CD4-positive, alpha-beta T cell (primary cell): ENCODE measurements at regions not wholly inside any gene's neighbourhood (a gene's known extent, or its start where the extent isn't known, plus 50 kb on each side); places are given as distances from the start of the nearest gene placed in this dataset.

Experiments used
- ATAC-seq: fragments of 200-7000 bp; cut with Tn5 transposase; one replicate; pipeline ENCODE4 v1.10.0; 2022; ENCODE audit warnings: mild to moderate bottlenecking; ENCODE audit not compliant: poor library complexity
- CTCF ChIA-PET: fragments of 350-600 bp; sonication (Branson Sonifier 250); formaldehyde crosslinking; loops from one replicate; lab custom pipeline; 2021; ENCODE audit warnings: antibody characterized with exemption, inconsistent platforms; lab: Charles Lee
- POLR2A ChIA-PET: fragments of 350-600 bp; sonication (Branson Sonifier 250); formaldehyde crosslinking; loops from one replicate; lab custom pipeline; 2021; ENCODE audit warnings: antibody characterized with exemption, inconsistent platforms; lab: Charles Lee
- DNase-seq, 14 experiments: peaks; one replicate each; pipeline ENCODE4 v3.0.0-alpha.2; 2013 to 2020; ENCODE audit warnings: mixed read lengths in 2 of 14
- H3K27ac ChIP-seq, 2 donors: one replicate each; pipeline versions ENCODE4 v1.5.1 to v1.7.0; 2013; ENCODE audit warnings: low read length in 2 of 2, low read depth in 1 of 2, mild to moderate bottlenecking in 1 of 2
- H3K27me3 ChIP-seq, 2 experiments: 1 replicate in 1 of 2; 2 replicates in 1 of 2; pipeline versions ENCODE4 v1.6.1 to v1.7.0; 2013; ENCODE audit warnings: low read length in 2 of 2, control low read depth in 1 of 2, mild to moderate bottlenecking in 1 of 2, moderate library complexity in 1 of 2; ENCODE audit not compliant: insufficient read depth in 2 of 2, control insufficient read depth in 1 of 2
- H3K36me3 ChIP-seq: one replicate; pipeline ENCODE4 v1.6.1; 2013; ENCODE audit warnings: low read length, control low read depth; ENCODE audit not compliant: insufficient read depth
- H3K4me1 ChIP-seq: one replicate; pipeline ENCODE4 v1.6.1; 2013; ENCODE audit warnings: low read length, control low read depth; ENCODE audit not compliant: insufficient read depth
- H3K4me3 ChIP-seq: one replicate; pipeline ENCODE4 v1.5.1; 2013; ENCODE audit warnings: mild to moderate bottlenecking, low read length, moderate library complexity
- H3K9me3 ChIP-seq, 2 experiments: 1 replicate in 1 of 2; 2 replicates in 1 of 2; pipeline versions ENCODE4 v1.6.1 to v1.7.0; 2013; ENCODE audit warnings: low read length in 2 of 2, mild to moderate bottlenecking in 2 of 2, control low read depth in 1 of 2, moderate library complexity in 1 of 2; ENCODE audit not compliant: control insufficient read depth in 1 of 2, insufficient read depth in 1 of 2
- H3K27ac Mint-ChIP-seq: one replicate; pipeline ENCODE4 v1.8.0; 2020; ENCODE audit warnings: mixed read lengths
- H3K27me3 Mint-ChIP-seq: one replicate; pipeline ENCODE4 v1.8.0; 2021; ENCODE audit warnings: mixed read lengths
- H3K36me3 Mint-ChIP-seq: one replicate; pipeline ENCODE4 v1.8.0; 2021; ENCODE audit warnings: low read depth, mixed read lengths
- H3K4me1 Mint-ChIP-seq: one replicate; pipeline ENCODE4 v1.8.0; 2021; ENCODE audit warnings: low read depth, mixed read lengths
- H3K4me3 Mint-ChIP-seq: one replicate; pipeline ENCODE4 v1.8.0; 2020; ENCODE audit warnings: mild to moderate bottlenecking, mixed read lengths
- H3K9me3 Mint-ChIP-seq: one replicate; pipeline ENCODE4 v1.8.0; 2020; ENCODE audit warnings: mixed read lengths
- intact Hi-C, 2 experiments: fragments of 100-400 bp; cut with DNase I in 1 of 2; cut with micrococcal nuclease in 1 of 2; formaldehyde crosslinking; loops; one replicate each; pipeline versions ENCODE4 v1.15.1 to v1.9.0; 2023 to 2025; cut with DNase I, micrococcal nuclease
- TF ChIP-seq, protein P1 (sequence below): fragments of 200-600 bp; IDR thresholded peaks from one replicate; pipeline ENCODE4 v1.8.0; 2022; ENCODE audit warnings: antibody characterized with exemption, mild to moderate bottlenecking

GRCh38 chr17:79520167-79521165, 90.4 kb downstream of the RBFOX3 start:
- no peak overlapping the region for H3K4me3 Mint-ChIP-seq
- intact Hi-C loops = no loop called here
- Histone ChIP-seq H3K9me3 (peaks cover 0 to 3% of the 10 kb centered on the region in 2 experiments), H3K27me3 (peaks cover 11 to 37% of the 10 kb centered on the region in 2 experiments), H3K36me3 (no peaks in the 10 kb centered on the region), H3K27ac (no peak overlapping the region), H3K4me1 (no peaks in the 10 kb centered on the region), H3K4me3 (no peak overlapping the region)
- ChIA-PET CTCF (no interaction called here), POLR2A (no interaction called here)
- no peaks in the 10 kb centered on the region for H3K9me3 Mint-ChIP-seq
- no peak overlapping the region for H3K27ac Mint-ChIP-seq
- peaks cover 39% of the 10 kb centered on the region for H3K27me3 Mint-ChIP-seq
- TF ChIP-seq, protein P1, sequence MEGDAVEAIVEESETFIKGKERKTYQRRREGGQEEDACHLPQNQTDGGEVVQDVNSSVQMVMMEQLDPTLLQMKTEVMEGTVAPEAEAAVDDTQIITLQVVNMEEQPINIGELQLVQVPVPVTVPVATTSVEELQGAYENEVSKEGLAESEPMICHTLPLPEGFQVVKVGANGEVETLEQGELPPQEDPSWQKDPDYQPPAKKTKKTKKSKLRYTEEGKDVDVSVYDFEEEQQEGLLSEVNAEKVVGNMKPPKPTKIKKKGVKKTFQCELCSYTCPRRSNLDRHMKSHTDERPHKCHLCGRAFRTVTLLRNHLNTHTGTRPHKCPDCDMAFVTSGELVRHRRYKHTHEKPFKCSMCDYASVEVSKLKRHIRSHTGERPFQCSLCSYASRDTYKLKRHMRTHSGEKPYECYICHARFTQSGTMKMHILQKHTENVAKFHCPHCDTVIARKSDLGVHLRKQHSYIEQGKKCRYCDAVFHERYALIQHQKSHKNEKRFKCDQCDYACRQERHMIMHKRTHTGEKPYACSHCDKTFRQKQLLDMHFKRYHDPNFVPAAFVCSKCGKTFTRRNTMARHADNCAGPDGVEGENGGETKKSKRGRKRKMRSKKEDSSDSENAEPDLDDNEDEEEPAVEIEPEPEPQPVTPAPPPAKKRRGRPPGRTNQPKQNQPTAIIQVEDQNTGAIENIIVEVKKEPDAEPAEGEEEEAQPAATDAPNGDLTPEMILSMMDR = no peak
- no peaks in the 10 kb centered on the region for H3K4me1 Mint-ChIP-seq
- DNase-seq (no peak), ATAC-seq (no peak)
- H3K36me3 Mint-ChIP-seq = no peaks in the 10 kb centered on the region

DNA sequence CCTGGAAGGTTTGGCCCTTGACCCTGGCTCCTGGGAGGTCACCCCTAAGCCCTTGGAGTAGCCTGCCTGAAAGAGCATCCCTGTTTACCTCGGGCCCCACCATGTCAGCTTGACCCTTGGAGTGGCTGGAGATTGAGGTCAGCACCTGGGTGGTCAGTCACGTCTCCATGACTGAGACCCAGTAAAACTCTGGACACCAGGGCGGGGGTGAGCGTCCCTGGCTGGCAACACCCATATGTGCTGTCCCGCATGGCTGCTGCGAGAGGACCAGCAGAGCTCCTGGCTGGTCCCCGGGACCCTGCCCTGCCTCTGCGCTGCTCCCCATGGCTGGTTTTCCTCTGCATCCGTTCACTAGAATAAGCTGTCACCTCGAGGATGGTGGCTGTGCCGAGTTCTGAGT, 91.2 kb downstream of the RBFOX3 start:
- peaks cover 0 to 3% of the 10 kb centered on the region in 2 experiments for H3K9me3 ChIP-seq
- POLR2A ChIA-PET = no interaction called here
- H3K27ac Mint-ChIP-seq = no peak overlapping the region
- no peaks in the 10 kb centered on the region for H3K4me1 ChIP-seq
- ATAC-seq = no peak
- H3K27me3 ChIP-seq = peaks cover 11 to 32% of the 10 kb centered on the region in 2 experiments
- H3K4me1 Mint-ChIP-seq = no peaks in the 10 kb centered on the region
- H3K9me3 Mint-ChIP-seq = no peaks in the 10 kb centered on the region
- H3K27ac ChIP-seq = no peak overlapping the region
- H3K4me3 Mint-ChIP-seq = no peak overlapping the region
- peaks cover 42% of the 10 kb centered on the region for H3K27me3 Mint-ChIP-seq
- no peak overlapping the region for H3K4me3 ChIP-seq
- TF ChIP-seq, protein P1 = no peak
- no peak for DNase-seq
- CTCF ChIA-PET = no interaction called here
- intact Hi-C loops = no loop called here
- H3K36me3 Mint-ChIP-seq = no peaks in the 10 kb centered on the region
- no peaks in the 10 kb centered on the region for H3K36me3 ChIP-seq

- H3K36me3 ChIP-seq = no peaks in the 10 kb centered on the region
- TF ChIP-seq, protein P1 = no peak
- CTCF ChIA-PET = no interaction called here
- Mint-ChIP-seq H3K27ac (no peak overlapping the region), H3K27me3 (peaks cover 36% of the 10 kb centered on the region), H3K4me3 (no peak overlapping the region), H3K36me3 (no peaks in the 10 kb centered on the region), H3K9me3 (no peaks in the 10 kb centered on the region), H3K4me1 (no peaks in the 10 kb centered on the region)
- no peak for ATAC-seq
- no peaks in the 10 kb centered on the region for H3K4me1 ChIP-seq
- H3K27ac ChIP-seq = no peak overlapping the region
- intact Hi-C loops = no loop called here
- H3K9me3 ChIP-seq = peaks cover 0 to 5% of the 10 kb centered on the region in 2 experiments
- no peak overlapping the region for H3K4me3 ChIP-seq
- DNase-seq = no peak
- POLR2A ChIA-PET = no interaction called here
- H3K27me3 ChIP-seq = peaks cover 11 to 30% of the 10 kb centered on the region in 2 experiments
Measured at GRCh38 chr17:79518585-79519523, 92.0 kb downstream of the RBFOX3 start.
